GM23338 (cell line): ENCODE measurements at regions not wholly inside any gene's neighbourhood (a gene's known extent, or its start where the extent isn't known, plus 50 kb on each side); places are given as distances from the start of the nearest gene placed in this dataset.

ENCODE experiments used
- EZH2 ChIP-seq: fragments of 200-600 bp; sonication (generic); IDR thresholded peaks from one replicate; pipeline ENCODE4 v1.8.0; 2017; ENCODE audit warnings: antibody characterized with exemption, mild to moderate bottlenecking, low read depth; ENCODE audit not compliant: unreplicated experiment
- NANOG ChIP-seq: IDR thresholded peaks from 2 replicates; pipeline ENCODE4 v1.6.1; 2016; ENCODE audit warnings: antibody characterized with exemption, borderline replicate concordance
- TF ChIP-seq, protein P1 (sequence below), 2 experiments: fragments of 200-600 bp in 1 of 2; sonication (generic) in 1 of 2; conservative IDR thresholded peaks; 2 replicates each; pipeline versions ENCODE4 v1.5.1 to v1.6.1; 2016 to 2017; ENCODE audit warnings: antibody characterized with exemption in 2 of 2, low read depth in 2 of 2, mild to moderate bottlenecking in 2 of 2, moderate library complexity in 1 of 2

DNA sequence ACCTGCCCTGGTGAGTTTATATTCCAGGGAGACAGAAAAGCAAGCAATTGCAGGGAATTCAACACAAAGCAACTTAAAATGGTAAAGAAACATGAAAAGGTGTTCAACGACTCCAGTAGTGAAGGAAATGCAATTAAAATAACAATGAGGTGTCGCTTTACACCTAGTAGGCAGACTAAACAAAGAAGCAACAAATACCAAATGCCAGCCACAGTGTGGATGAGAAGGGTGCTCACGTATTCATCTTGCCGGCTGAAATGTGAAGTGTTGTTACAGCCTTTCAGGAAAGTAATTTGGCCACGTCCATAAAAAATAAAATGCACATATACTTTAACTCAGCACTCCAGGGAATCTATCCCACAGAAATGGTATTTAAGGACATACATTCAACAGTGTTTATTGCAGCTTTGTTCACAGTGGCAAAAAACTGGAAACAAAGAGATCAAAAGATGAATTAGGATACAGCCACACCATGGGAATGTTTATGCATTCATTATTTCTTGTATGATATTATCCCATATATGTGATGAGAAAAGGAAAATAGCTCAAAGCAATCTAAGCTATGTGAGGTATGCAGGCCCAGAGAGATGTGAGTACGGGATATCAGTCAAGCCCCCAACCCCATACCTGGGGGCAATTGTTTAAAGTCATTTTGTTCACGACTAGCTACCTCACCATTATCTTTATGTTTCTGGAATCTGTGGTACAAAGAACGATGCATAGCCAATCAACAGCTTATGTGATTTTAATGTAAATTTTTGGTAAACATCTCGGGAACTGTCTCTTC is 266.0 kb upstream of the SOX4 start:
- TF ChIP-seq, protein P1, sequence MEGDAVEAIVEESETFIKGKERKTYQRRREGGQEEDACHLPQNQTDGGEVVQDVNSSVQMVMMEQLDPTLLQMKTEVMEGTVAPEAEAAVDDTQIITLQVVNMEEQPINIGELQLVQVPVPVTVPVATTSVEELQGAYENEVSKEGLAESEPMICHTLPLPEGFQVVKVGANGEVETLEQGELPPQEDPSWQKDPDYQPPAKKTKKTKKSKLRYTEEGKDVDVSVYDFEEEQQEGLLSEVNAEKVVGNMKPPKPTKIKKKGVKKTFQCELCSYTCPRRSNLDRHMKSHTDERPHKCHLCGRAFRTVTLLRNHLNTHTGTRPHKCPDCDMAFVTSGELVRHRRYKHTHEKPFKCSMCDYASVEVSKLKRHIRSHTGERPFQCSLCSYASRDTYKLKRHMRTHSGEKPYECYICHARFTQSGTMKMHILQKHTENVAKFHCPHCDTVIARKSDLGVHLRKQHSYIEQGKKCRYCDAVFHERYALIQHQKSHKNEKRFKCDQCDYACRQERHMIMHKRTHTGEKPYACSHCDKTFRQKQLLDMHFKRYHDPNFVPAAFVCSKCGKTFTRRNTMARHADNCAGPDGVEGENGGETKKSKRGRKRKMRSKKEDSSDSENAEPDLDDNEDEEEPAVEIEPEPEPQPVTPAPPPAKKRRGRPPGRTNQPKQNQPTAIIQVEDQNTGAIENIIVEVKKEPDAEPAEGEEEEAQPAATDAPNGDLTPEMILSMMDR (conservative IDR thresholded peaks at IDR 0.05; ENCODE audit: low read depth in 2 of 2): no peak
- TF ChIP-seq EZH2 (no peak), NANOG (0 out of 2 replicates have a peak, but pooled peaks have one; percentile 9)
